UCSD-AML1 (cell line): ENCODE measurements at regions not wholly inside any gene's neighbourhood (a gene's known extent, or its start where the extent isn't known, plus 50 kb on each side); places are given as distances from the start of the nearest gene placed in this dataset.
"Not testable (repeated sequence)": the region's sequence is repeated elsewhere in the genome, so short reads cannot be mapped to it uniquely, and the experiment has no call there.

Source experiments
- DNase-seq: peaks from one replicate; lab custom pipeline; 2025; ENCODE audit not compliant: unreplicated experiment; lab: John Stamatoyannopoulos, UW

- DNase-seq, result no peak
Observed at GRCh38 chr7:20466543-20467021, 135.9 kb downstream of the ITGB8 start.

- DNase-seq, result no peak
Observed at GRCh38 chr7:20470082-20470481, 139.4 kb downstream of the ITGB8 start.

GRCh38 chr7:20470726-20471125 lies 140.0 kb downstream of the ITGB8 start:
- peak; percentile 6 for DNase-seq

GRCh38 chr7:20474249-20474648 lies 141.2 kb upstream of the ABCB5 start:
- DNase-seq, result no peak

GRCh38 chr7:20475756-20476155 lies 139.7 kb upstream of the ABCB5 start:
- no peak for DNase-seq

GRCh38 chr7:20477067-20477466 lies 138.4 kb upstream of the ABCB5 start:
- DNase-seq, result no peak

GRCh38 chr7:20479706-20480105 lies 135.8 kb upstream of the ABCB5 start:
- no peak for DNase-seq

GRCh38 chr7:20482071-20482470 lies 133.4 kb upstream of the ABCB5 start:
- no peak for DNase-seq

- DNase-seq, result no peak
Observed at GRCh38 chr7:20484356-20484755, 131.1 kb upstream of the ABCB5 start.

GRCh38 chr7:20488850-20489249 lies 126.6 kb upstream of the ABCB5 start:
- DNase-seq, result no peak

GRCh38 chr7:20491284-20491683 lies 124.2 kb upstream of the ABCB5 start:
- no peak for DNase-seq

- no peak for DNase-seq
Observed at GRCh38 chr7:20494566-20494965, 120.9 kb upstream of the ABCB5 start.

GRCh38 chr7:20501473-20501872 lies 114.0 kb upstream of the ABCB5 start:
- not testable (repeated sequence) for DNase-seq

- DNase-seq, result no peak
Observed at GRCh38 chr7:20503278-20503950, 112.1 kb upstream of the ABCB5 start.

GRCh38 chr7:20504060-20504459 lies 111.4 kb upstream of the ABCB5 start:
- DNase-seq, result no peak

GRCh38 chr7:20506175-20506574 lies 109.3 kb upstream of the ABCB5 start:
- DNase-seq, result no peak

- no peak for DNase-seq
Observed at GRCh38 chr7:20507157-20507556, 108.3 kb upstream of the ABCB5 start.

GRCh38 chr7:20508109-20508508 lies 107.4 kb upstream of the ABCB5 start:
- DNase-seq, result no peak

- no peak for DNase-seq
Observed at GRCh38 chr7:20509892-20510572, 105.4 kb upstream of the ABCB5 start.

- no peak for DNase-seq
Observed at GRCh38 chr7:20510573-20510900, 104.9 kb upstream of the ABCB5 start.

GRCh38 chr7:20513341-20513740 lies 102.1 kb upstream of the ABCB5 start:
- no peak for DNase-seq

- DNase-seq, result no peak
Observed at GRCh38 chr7:20513897-20514296, 101.6 kb upstream of the ABCB5 start.

- peak; percentile 8 for DNase-seq
Observed at GRCh38 chr7:20514364-20514763, 101.1 kb upstream of the ABCB5 start.
